ACC112 (cell line): ENCODE measurements at regions not wholly inside any gene's neighbourhood (a gene's known extent, or its start where the extent isn't known, plus 50 kb on each side); places are given as distances from the start of the nearest gene placed in this dataset.
"Not testable (repeated sequence)": the region's sequence is repeated elsewhere in the genome, so short reads cannot be mapped to it uniquely, and the experiment has no call there.

ENCODE experiments used
- H2AFZ ChIP-seq: fragments of 200-600 bp; sonication (generic); one replicate; pipeline ENCODE4 v1.6.0; 2017; ENCODE audit warnings: antibody characterized with exemption, low read length; ENCODE audit not compliant: unreplicated experiment
- H3K27ac ChIP-seq: fragments of 200-600 bp; sonication (generic); 2 replicates; pipeline ENCODE4 v1.5.1; 2014; ENCODE audit warnings: low read depth, mild to moderate bottlenecking, antibody characterized with exemption, low read length, moderate library complexity
- H3K27me3 ChIP-seq: fragments of 200-600 bp; sonication (generic); 2 replicates; pipeline ENCODE4 v1.6.1; 2014; ENCODE audit warnings: mild to moderate bottlenecking, antibody characterized with exemption, low read length, moderate library complexity, mixed read lengths; ENCODE audit not compliant: insufficient read depth
- H3K36me3 ChIP-seq: fragments of 200-600 bp; sonication (generic); 2 replicates; pipeline ENCODE4 v1.6.1; 2016; ENCODE audit warnings: mild to moderate bottlenecking, antibody characterized with exemption, low read length, moderate library complexity, mixed read lengths; ENCODE audit not compliant: insufficient read depth
- H3K4me1 ChIP-seq: fragments of 200-600 bp; sonication (generic); one replicate; pipeline ENCODE4 v1.6.1; 2016; ENCODE audit warnings: low read length, mixed read lengths; ENCODE audit not compliant: insufficient read depth, unreplicated experiment, control insufficient read depth
- H3K4me3 ChIP-seq: fragments of 200-600 bp; sonication (generic); 2 replicates; pipeline ENCODE4 v1.5.1; 2014; ENCODE audit warnings: mild to moderate bottlenecking, low read depth, low read length
- H3K79me2 ChIP-seq: fragments of 200-600 bp; sonication (generic); one replicate; pipeline ENCODE4 v1.6.0; 2016; ENCODE audit warnings: low read length; ENCODE audit not compliant: control insufficient read depth, unreplicated experiment, insufficient read depth

GRCh38 chr10:36533861-36534260 is 591.5 kb upstream of the ANKRD30A start:
- Histone ChIP-seq H3K27ac (no peak overlapping the region), H3K4me3 (no peak overlapping the region), H2AFZ (no peak overlapping the region)

GRCh38 chr10:36533316-36533715 is 592.1 kb upstream of the ANKRD30A start:
- no peak overlapping the region for H3K27ac ChIP-seq
- peaks cover 8% of the 10 kb centered on the region for H3K4me1 ChIP-seq
- H3K79me2 ChIP-seq = no peaks in the 10 kb centered on the region
- H3K4me3 ChIP-seq = no peak overlapping the region
- H2AFZ ChIP-seq = no peak overlapping the region
- no peaks in the 10 kb centered on the region for H3K27me3 ChIP-seq
- H3K36me3 ChIP-seq = no peaks in the 10 kb centered on the region

More at GRCh38 chr10:36533861-36534260, 591.5 kb upstream of the ANKRD30A start:
- no peaks in the 10 kb centered on the region for H3K79me2 ChIP-seq
- H3K4me1 ChIP-seq = peaks cover 13% of the 10 kb centered on the region
- H3K36me3 ChIP-seq = no peaks in the 10 kb centered on the region
- no peaks in the 10 kb centered on the region for H3K27me3 ChIP-seq

GRCh38 chr10:36531621-36532020 is 593.8 kb upstream of the ANKRD30A start:
- no peaks in the 10 kb centered on the region for H3K79me2 ChIP-seq
- H3K4me1 ChIP-seq = peaks cover 7% of the 10 kb centered on the region
- H3K36me3 ChIP-seq = no peaks in the 10 kb centered on the region
- no peak overlapping the region for H3K4me3 ChIP-seq
- no peak overlapping the region for H3K27ac ChIP-seq
- no peaks in the 10 kb centered on the region for H3K27me3 ChIP-seq
- no peak overlapping the region for H2AFZ ChIP-seq

GRCh38 chr10:36526033-36526432 is 599.4 kb upstream of the ANKRD30A start:
- H2AFZ ChIP-seq = no peak overlapping the region
- no peaks in the 10 kb centered on the region for H3K27me3 ChIP-seq
- no peaks in the 10 kb centered on the region for H3K79me2 ChIP-seq

DNA sequence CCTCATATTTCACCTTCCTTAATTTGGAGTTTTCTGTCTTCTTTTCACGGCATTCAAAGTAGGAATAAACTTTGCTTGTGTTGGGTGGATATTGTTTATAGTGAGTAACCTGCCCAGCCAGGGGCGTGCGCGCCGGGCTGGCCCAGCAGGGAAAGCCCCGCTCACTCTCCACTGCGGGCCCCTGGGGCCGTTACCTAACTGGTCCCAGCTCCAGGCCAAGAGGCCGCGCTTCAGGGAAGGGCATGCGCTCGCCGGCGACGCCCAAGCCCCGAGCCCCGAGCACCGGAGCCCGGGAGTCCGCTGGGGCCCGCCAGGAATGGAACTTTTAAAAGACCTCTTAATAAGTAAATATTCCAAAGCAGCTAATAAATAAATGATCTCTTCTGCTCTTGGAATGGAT is 601.3 kb upstream of the ANKRD30A start:
- not testable (repeated sequence) for H3K36me3 ChIP-seq, H3K4me1 ChIP-seq, H3K27ac ChIP-seq, H2AFZ ChIP-seq, H3K79me2 ChIP-seq, H3K27me3 ChIP-seq, H3K4me3 ChIP-seq

More at GRCh38 chr10:36526033-36526432, 599.4 kb upstream of the ANKRD30A start:
- Histone ChIP-seq H3K4me1 (no peaks in the 10 kb centered on the region), H3K4me3 (no peak overlapping the region), H3K27ac (no peak overlapping the region), H3K36me3 (no peaks in the 10 kb centered on the region)

- Histone ChIP-seq H3K79me2 (no peaks in the 10 kb centered on the region), H3K4me1 (no peaks in the 10 kb centered on the region), H2AFZ (no peak overlapping the region), H3K27me3 (no peaks in the 10 kb centered on the region), H3K36me3 (no peaks in the 10 kb centered on the region), H3K27ac (no peak overlapping the region), H3K4me3 (no peak overlapping the region)
Observed at GRCh38 chr10:36519909-36520308, 605.5 kb upstream of the ANKRD30A start.

GRCh38 chr10:36516281-36516680 is 609.1 kb upstream of the ANKRD30A start:
- Histone ChIP-seq H3K4me1 (no peaks in the 10 kb centered on the region), H3K36me3 (no peaks in the 10 kb centered on the region), H3K79me2 (no peaks in the 10 kb centered on the region), H3K4me3 (no peak overlapping the region), H3K27ac (no peak overlapping the region), H3K27me3 (no peaks in the 10 kb centered on the region), H2AFZ (no peak overlapping the region)

DNA sequence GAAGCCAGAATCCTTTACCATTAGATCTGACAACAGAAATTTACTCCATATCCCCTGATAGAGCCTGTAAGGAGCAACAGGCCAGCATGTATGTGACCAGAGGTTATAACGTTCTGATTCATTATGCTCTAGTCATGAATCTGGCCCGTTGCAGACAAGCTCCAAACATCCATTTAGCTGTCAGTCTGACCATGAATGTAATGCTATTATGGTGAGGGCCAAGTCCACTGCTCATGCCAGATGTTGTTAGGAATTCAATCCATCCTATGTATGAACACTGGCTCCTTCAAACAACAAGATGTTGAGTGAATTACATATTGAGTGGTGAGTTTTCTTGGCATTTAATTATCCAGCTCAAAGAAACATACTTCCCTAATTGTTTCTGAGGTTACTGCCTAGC is 610.1 kb upstream of the ANKRD30A start:
- H2AFZ ChIP-seq = no peak overlapping the region
- H3K27ac ChIP-seq = no peak overlapping the region

GRCh38 chr10:36507715-36508114 is 617.7 kb upstream of the ANKRD30A start:
- Histone ChIP-seq H3K36me3 (no peaks in the 10 kb centered on the region), H2AFZ (no peak overlapping the region), H3K27me3 (no peaks in the 10 kb centered on the region), H3K27ac (no peak overlapping the region), H3K4me1 (no peaks in the 10 kb centered on the region), H3K79me2 (no peaks in the 10 kb centered on the region), H3K4me3 (no peak overlapping the region)

More for the DNA sequence above, 610.1 kb upstream of the ANKRD30A start:
- Histone ChIP-seq H3K27me3 (no peaks in the 10 kb centered on the region), H3K4me1 (no peaks in the 10 kb centered on the region), H3K36me3 (no peaks in the 10 kb centered on the region), H3K4me3 (no peak overlapping the region), H3K79me2 (no peaks in the 10 kb centered on the region)

DNA sequence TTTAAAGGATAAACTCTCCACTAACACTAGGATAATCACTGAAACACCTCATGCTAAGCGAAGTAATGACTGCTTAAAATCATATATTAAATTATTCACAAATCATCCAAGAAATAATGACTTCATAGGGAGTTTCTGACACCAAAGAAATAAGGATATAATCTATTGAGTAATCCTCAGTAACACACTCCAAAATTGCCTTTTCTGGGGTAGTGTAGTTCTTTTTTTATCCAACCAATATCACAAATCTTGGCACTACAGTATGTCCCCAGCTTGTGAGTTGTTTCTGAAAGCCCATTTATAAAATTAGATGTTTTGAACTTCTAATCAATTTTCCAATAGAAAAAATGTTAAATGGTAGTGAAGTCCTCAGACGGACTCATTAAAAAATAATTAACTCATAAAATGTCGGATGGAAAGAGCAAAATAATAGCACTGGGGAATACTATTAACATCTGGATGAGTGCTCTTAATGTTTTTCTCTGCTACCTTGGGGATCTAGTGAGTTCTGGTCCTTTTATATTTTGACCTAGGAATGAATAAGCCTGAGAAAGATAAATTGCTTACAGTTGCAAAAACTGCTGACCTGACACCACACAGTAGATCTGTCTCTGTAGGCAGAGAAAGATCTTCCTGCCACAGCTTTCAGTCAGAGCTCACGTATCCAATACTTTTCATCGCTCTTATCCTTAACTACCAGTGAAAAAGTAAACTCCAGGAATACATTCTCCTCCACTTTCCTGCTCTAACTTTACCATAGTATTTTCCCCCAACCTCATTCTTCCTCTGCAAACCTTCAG is 618.5 kb upstream of the ANKRD30A start:
- no peaks in the 10 kb centered on the region for H3K27me3 ChIP-seq
- no peaks in the 10 kb centered on the region for H3K79me2 ChIP-seq
- no peak overlapping the region for H2AFZ ChIP-seq
- H3K4me3 ChIP-seq = no peak overlapping the region
- H3K36me3 ChIP-seq = no peaks in the 10 kb centered on the region
- H3K4me1 ChIP-seq = no peaks in the 10 kb centered on the region
- H3K27ac ChIP-seq = no peak overlapping the region

- H3K79me2 ChIP-seq = no peaks in the 10 kb centered on the region
- no peaks in the 10 kb centered on the region for H3K36me3 ChIP-seq
- no peak overlapping the region for H3K27ac ChIP-seq
- H3K4me3 ChIP-seq = no peak overlapping the region
- H2AFZ ChIP-seq = no peak overlapping the region
- H3K4me1 ChIP-seq = no peaks in the 10 kb centered on the region
- no peaks in the 10 kb centered on the region for H3K27me3 ChIP-seq
Observed at GRCh38 chr10:36506261-36506660, 619.1 kb upstream of the ANKRD30A start.
